Fibroblast of lung (primary cell): ENCODE measurements at regions not wholly inside any gene's neighbourhood (a gene's known extent, or its start where the extent isn't known, plus 50 kb on each side); places are given as distances from the start of the nearest gene placed in this dataset.

ENCODE experiments used
- DNase-seq, 2 donors: peaks; one replicate each; pipeline versions ENCODE4 v3.0.0 to v3.0.0-alpha.2; 2010; ENCODE audit warnings: low read depth in 2 of 2
- H2AFZ ChIP-seq: 2 replicates; pipeline ENCODE4 v1.5.1; 2012; ENCODE audit warnings: low read length, control low read depth, inconsistent platforms
- H3K27ac ChIP-seq: 2 replicates; pipeline ENCODE4 v1.5.1; 2011; ENCODE audit warnings: low read length, control low read depth; ENCODE audit not compliant: insufficient read depth
- H3K27me3 ChIP-seq: 2 replicates; pipeline ENCODE4 v1.5.1; 2011; ENCODE audit warnings: mild to moderate bottlenecking, low read length; ENCODE audit not compliant: control insufficient read depth, insufficient read depth
- H3K36me3 ChIP-seq: 2 replicates; pipeline ENCODE4 v1.5.1; 2011; ENCODE audit warnings: low read length; ENCODE audit not compliant: control insufficient read depth, insufficient read depth
- H3K4me1 ChIP-seq: 2 replicates; pipeline ENCODE4 v1.5.1; 2011; ENCODE audit warnings: low read length; ENCODE audit not compliant: control insufficient read depth, insufficient read depth; ENCODE audit errors: extremely low read depth
- H3K4me2 ChIP-seq: 2 replicates; pipeline ENCODE4 v1.5.1; 2011; ENCODE audit warnings: low read length, control low read depth; ENCODE audit not compliant: insufficient read depth; ENCODE audit errors: extremely low read depth
- H3K4me3 ChIP-seq, 4 experiments: fragments of 200-600 bp in 1 of 4; sonication (generic) in 1 of 4; replicated peaks in 1 of 4; 2 replicates each; pipeline ENCODE4 v1.5.1; 2011 to 2016; ENCODE audit warnings: low read length in 4 of 4, low read depth in 3 of 4, mild to moderate bottlenecking in 3 of 4, control low read depth in 2 of 4, inconsistent platforms in 1 of 4, mixed read lengths in 1 of 4; ENCODE audit not compliant: insufficient read depth in 1 of 4; ENCODE audit errors: control extremely low read depth in 1 of 4
- H3K79me2 ChIP-seq: 2 replicates; pipeline ENCODE4 v1.5.1; 2012; ENCODE audit warnings: mild to moderate bottlenecking, low read length, inconsistent platforms; ENCODE audit not compliant: control insufficient read depth, insufficient read depth
- H3K9ac ChIP-seq: 2 replicates; pipeline ENCODE4 v1.5.1; 2011; ENCODE audit warnings: mild to moderate bottlenecking, low read length, control low read depth; ENCODE audit not compliant: insufficient read depth
- H3K9me3 ChIP-seq: 2 replicates; pipeline ENCODE4 v1.5.1; 2012; ENCODE audit warnings: low read depth, low read length; ENCODE audit not compliant: control insufficient read depth, insufficient read depth
- H4K20me1 ChIP-seq: 2 replicates; pipeline ENCODE4 v1.5.1; 2011; ENCODE audit warnings: low read length; ENCODE audit not compliant: control insufficient read depth, insufficient read depth; ENCODE audit errors: extremely low read depth
- CTCF ChIP-seq, 2 donors: IDR thresholded peaks in 1 of 2; conservative IDR thresholded peaks in 1 of 2; 1 replicate in 1 of 2; 2 replicates in 1 of 2; pipeline ENCODE4 v1.5.1; 2011 to 2012; ENCODE audit warnings: low read length in 2 of 2, control low read depth in 1 of 2, inconsistent platforms in 1 of 2, low read depth in 1 of 2, mild to moderate bottlenecking in 1 of 2
- EZH2 ChIP-seq: IDR thresholded peaks from 2 replicates; pipeline ENCODE4 v1.5.1; 2012; ENCODE audit warnings: low read length, control low read depth, mild to moderate bottlenecking; ENCODE audit errors: missing control alignments

GRCh38 chr6:9481292-9482029, 933.4 kb downstream of the TFAP2A start:
- H3K4me3 ChIP-seq, result no peak overlapping the region
- H4K20me1 ChIP-seq, result no peaks in the 10 kb centered on the region
- no peaks in the 10 kb centered on the region for H3K36me3 ChIP-seq
- peaks cover 5% of the 10 kb centered on the region for H3K4me1 ChIP-seq
- no peaks in the 10 kb centered on the region for H3K9me3 ChIP-seq
- no peak overlapping the region for H2AFZ ChIP-seq
- H3K27ac ChIP-seq, result peak overlapping the region; percentile 23
- no peaks in the 10 kb centered on the region for H3K27me3 ChIP-seq
- no peak for TF ChIP-seq CTCF (conservative IDR thresholded peaks at IDR 0.05 in 1 of 2, IDR thresholded peaks at IDR 0.05 in 1 of 2; ENCODE audit: low read depth in 1 of 2, low read length in 2 of 2)
- DNase-seq, result peak; percentile 53 to 62
- H3K79me2 ChIP-seq, result no peaks in the 10 kb centered on the region
- peak overlapping the region; percentile 52 for H3K4me2 ChIP-seq
- H3K9ac ChIP-seq, result no peak overlapping the region

GRCh38 chr6:9468277-9468676, 946.6 kb downstream of the TFAP2A start:
- Histone ChIP-seq H3K9me3 (no peaks in the 10 kb centered on the region), H4K20me1 (no peaks in the 10 kb centered on the region), H2AFZ (no peak overlapping the region), H3K79me2 (no peaks in the 10 kb centered on the region), H3K27me3 (no peaks in the 10 kb centered on the region), H3K4me2 (no peak overlapping the region), H3K27ac (no peak overlapping the region), H3K36me3 (no peaks in the 10 kb centered on the region), H3K4me1 (no peaks in the 10 kb centered on the region), H3K9ac (no peak overlapping the region), H3K4me3 (no peak overlapping the region)
- no peak for TF ChIP-seq CTCF (conservative IDR thresholded peaks at IDR 0.05 in 1 of 2, IDR thresholded peaks at IDR 0.05 in 1 of 2; ENCODE audit: low read depth in 1 of 2, low read length in 2 of 2)
- TF ChIP-seq EZH2, result no peak
- DNase-seq, result no peak

DNA sequence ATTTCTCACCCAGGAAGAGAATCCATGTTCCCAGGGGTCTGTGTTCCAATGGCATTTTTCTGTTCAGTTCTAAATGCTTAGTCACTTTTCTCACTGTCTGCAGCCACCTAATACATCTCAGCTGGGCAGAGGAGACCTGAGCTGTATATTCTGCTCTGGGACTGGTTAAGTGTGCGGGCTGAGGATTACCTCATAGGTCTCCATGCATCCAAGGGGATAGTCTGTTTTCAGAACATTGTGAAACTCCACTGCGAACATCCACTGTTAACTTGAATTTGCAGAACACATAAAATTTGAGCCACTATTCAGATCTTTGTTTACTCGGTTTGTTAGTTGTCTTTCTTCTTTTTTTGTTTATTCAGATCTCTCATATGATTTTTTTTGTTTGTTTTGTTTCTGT, 947.1 kb downstream of the TFAP2A start:
- no peak overlapping the region for H2AFZ ChIP-seq
- no peaks in the 10 kb centered on the region for H3K9me3 ChIP-seq
- no peak for TF ChIP-seq CTCF (conservative IDR thresholded peaks at IDR 0.05 in 1 of 2, IDR thresholded peaks at IDR 0.05 in 1 of 2; ENCODE audit: low read depth in 1 of 2, low read length in 2 of 2)
- TF ChIP-seq EZH2, result no peak
- H3K4me3 ChIP-seq, result no peak overlapping the region
- H4K20me1 ChIP-seq, result no peaks in the 10 kb centered on the region
- peak; percentile 24 to 59 for DNase-seq
- H3K36me3 ChIP-seq, result no peaks in the 10 kb centered on the region
- no peak overlapping the region for H3K4me2 ChIP-seq
- H3K9ac ChIP-seq, result no peak overlapping the region
- H3K27ac ChIP-seq, result no peak overlapping the region
- H3K27me3 ChIP-seq, result no peaks in the 10 kb centered on the region
- no peaks in the 10 kb centered on the region for H3K79me2 ChIP-seq
- H3K4me1 ChIP-seq, result no peaks in the 10 kb centered on the region
